ENCODE measurements at regions not wholly inside any gene's neighbourhood (a gene's known extent, or its start where the extent isn't known, plus 50 kb on each side); places are given as distances from the start of the nearest gene placed in this dataset.

DNA sequence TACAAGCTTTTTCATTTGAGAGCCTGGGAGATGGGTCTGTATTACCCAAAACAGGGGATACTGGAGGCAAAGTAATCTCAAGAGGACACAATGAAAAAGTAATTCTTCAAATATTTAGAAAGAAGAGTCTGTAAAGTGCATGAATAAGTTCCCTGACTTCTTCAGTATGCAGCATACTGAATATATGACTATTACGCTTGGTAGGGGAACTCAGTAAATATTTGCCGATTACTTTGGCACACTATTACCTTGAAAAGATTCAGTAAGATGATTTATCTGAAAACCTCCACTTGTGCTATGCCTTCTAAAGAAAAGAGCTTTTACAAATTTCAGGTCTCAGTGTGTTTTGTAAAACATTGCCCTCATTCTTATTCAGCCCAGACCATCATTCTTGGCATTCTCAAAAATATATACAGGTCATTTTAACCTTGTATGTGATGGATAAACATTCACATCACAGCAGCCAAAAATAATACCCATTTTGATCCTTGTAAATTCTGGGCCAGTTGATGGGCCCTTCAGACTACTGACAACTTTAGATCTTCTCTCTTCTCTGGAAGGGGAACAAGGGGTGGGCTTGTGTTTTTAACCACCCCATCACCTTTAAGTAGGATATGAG lies 125.9 kb downstream of the EDN1 start:
- H3K4me3 Mint-ChIP-seq, result no peak overlapping the region
- DNase-seq (no peak), ATAC-seq (no peak)
- POLR2A ChIA-PET, result no interaction called here
- peaks cover 0 to 5% (median under 1%) of the 10 kb centered on the region in 5 donors for H3K27me3 Mint-ChIP-seq
- no peak overlapping the region for H3K27ac Mint-ChIP-seq
- H3K9me3 Mint-ChIP-seq, result peaks cover 0 to 12% (median 5%) of the 10 kb centered on the region in 9 donors
- H3K4me1 Mint-ChIP-seq, result no peaks in the 10 kb centered on the region
- no peaks in the 10 kb centered on the region for H3K36me3 Mint-ChIP-seq

DNA sequence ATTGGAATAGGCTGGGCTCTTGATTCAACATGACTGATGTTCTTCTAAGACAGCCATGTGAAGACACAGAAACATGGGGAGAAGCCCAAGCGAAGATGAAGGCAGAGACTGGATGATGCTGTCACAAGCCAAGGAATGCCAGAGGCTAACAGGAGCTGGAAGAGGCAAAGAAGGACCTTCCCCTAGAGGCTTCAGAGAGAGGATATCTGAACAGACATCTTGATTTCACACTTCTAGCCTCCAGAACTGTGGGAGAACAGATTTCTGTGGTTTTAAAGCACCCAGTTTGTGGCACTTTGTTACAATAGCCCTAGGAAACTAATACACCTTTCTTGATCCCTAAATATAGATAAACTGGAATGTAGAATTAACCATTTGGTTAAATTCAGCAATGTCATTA lies 127.0 kb downstream of the EDN1 start:
- Mint-ChIP-seq H3K4me1 (no peaks in the 10 kb centered on the region), H3K27ac (no peak overlapping the region), H3K4me3 (no peak overlapping the region), H3K36me3 (no peaks in the 10 kb centered on the region), H3K9me3 (peaks cover 0 to 12% (median 5%) of the 10 kb centered on the region in 9 donors), H3K27me3 (peaks cover 0 to 3% (median under 1%) of the 10 kb centered on the region in 5 donors)
- ATAC-seq (no peak), DNase-seq (no peak)
- POLR2A ChIA-PET, result no interaction called here

GRCh38 chr6:12418946-12419345 lies 128.8 kb downstream of the EDN1 start:
- ATAC-seq (no peak), DNase-seq (no peak)
- peaks cover 0 to 2% (median 0%) of the 10 kb centered on the region in 5 donors for H3K27me3 Mint-ChIP-seq
- no peak overlapping the region for H3K4me3 Mint-ChIP-seq
- no peaks in the 10 kb centered on the region for H3K4me1 Mint-ChIP-seq
- H3K27ac Mint-ChIP-seq, result no peak overlapping the region
- peaks cover 0 to 12% (median 5%) of the 10 kb centered on the region in 9 donors for H3K9me3 Mint-ChIP-seq
- no peaks in the 10 kb centered on the region for H3K36me3 Mint-ChIP-seq
- POLR2A ChIA-PET, result no interaction called here

DNA sequence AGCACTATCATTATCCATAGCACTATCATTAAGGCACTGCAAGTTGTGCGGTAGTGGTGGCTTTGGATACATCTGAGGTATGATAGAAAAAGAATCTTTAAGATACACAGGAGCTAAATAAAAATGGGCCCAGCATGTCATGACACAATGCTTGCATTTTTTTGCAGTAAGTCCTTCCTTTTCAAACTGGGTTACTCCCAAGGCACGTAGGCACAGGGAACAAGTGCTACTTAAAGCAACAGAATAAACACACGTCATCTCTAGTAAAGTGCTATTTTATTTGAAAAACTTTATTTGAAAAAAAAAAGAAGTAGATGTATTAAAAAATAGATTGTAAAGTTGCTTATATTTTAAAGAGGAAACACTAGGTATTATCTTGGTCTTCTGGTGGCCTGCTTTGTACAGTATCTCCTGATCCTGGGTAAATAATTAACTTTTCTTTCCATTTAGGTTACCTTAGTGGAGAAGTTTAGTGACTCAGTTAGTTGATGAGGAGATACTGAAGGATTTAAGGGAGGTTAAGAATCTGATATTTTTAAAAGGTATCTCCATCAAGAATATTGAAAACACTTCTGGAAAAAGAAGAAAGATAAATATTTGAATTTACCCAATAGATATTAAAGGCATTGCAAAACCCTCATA lies 129.6 kb downstream of the EDN1 start:
- H3K4me1 Mint-ChIP-seq, result no peaks in the 10 kb centered on the region
- peaks cover 0 to 2% (median 0%) of the 10 kb centered on the region in 5 donors for H3K27me3 Mint-ChIP-seq
- no peak overlapping the region for H3K27ac Mint-ChIP-seq
- ATAC-seq (no peak), DNase-seq (no peak)
- POLR2A ChIA-PET, result no interaction called here
- peaks cover 0 to 12% (median 5%) of the 10 kb centered on the region in 9 donors for H3K9me3 Mint-ChIP-seq
- H3K4me3 Mint-ChIP-seq, result no peak overlapping the region
- no peaks in the 10 kb centered on the region for H3K36me3 Mint-ChIP-seq

GRCh38 chr6:12420626-12421025 lies 130.5 kb downstream of the EDN1 start:
- POLR2A ChIA-PET, result no interaction called here

DNA sequence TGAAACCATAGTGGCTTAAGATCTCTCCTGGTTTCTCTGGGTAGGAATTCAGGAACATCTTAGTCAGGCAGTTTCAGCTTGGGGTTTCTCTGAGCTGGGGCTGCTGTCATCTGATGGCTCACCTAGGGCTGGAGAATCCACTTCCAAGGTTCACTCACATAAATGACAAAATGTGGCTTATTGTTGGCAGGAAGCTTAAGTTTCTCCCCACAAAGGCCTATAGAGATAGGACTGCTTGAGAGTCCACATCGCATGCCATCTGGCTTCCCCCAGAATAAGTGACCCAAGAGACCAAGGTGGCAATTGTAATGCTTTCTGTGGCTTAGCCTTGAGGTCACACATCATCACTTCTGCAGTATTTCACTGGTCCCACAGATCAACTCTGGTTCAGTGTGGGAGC lies 131.4 kb downstream of the EDN1 start:
- H3K36me3 Mint-ChIP-seq, result no peaks in the 10 kb centered on the region
- POLR2A ChIA-PET, result no interaction called here
- H3K27me3 Mint-ChIP-seq, result peaks cover 0 to 4% (median 0%) of the 10 kb centered on the region in 5 donors
- H3K4me1 Mint-ChIP-seq, result no peaks in the 10 kb centered on the region
- H3K27ac Mint-ChIP-seq, result no peak overlapping the region
- peaks cover 0 to 12% (median 5%) of the 10 kb centered on the region in 9 donors for H3K9me3 Mint-ChIP-seq
- DNase-seq (no peak), ATAC-seq (no peak)
- H3K4me3 Mint-ChIP-seq, result no peak overlapping the region

More at GRCh38 chr6:12420626-12421025, 130.5 kb downstream of the EDN1 start:
- peaks cover 0 to 12% (median 5%) of the 10 kb centered on the region in 9 donors for H3K9me3 Mint-ChIP-seq
- DNase-seq (no peak), ATAC-seq (no peak)
- peaks cover 0 to 2% (median 0%) of the 10 kb centered on the region in 5 donors for H3K27me3 Mint-ChIP-seq
- no peak overlapping the region for H3K4me3 Mint-ChIP-seq
- H3K36me3 Mint-ChIP-seq, result no peaks in the 10 kb centered on the region
- H3K4me1 Mint-ChIP-seq, result no peaks in the 10 kb centered on the region
- H3K27ac Mint-ChIP-seq, result no peak overlapping the region

DNA sequence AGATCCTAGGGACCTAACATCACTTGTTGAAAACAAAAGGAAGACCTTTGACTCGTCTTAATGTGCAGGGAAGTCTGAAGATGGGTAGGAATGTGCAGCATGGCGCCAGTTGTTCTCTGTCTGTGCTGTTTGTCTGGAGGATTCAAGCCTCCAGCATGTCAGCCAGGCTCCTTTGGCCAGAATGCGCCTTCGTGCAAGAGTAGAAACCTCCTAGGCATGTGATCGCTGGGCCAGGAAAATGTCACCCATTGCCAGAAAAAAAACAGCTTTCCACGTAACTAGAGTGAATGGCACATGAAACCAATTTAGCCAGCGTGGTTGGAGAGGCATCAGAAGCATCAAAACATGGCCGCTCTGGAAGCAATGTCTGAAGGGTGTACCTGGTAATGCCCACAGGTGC lies 132.7 kb downstream of the EDN1 start:
- H3K36me3 Mint-ChIP-seq, result no peaks in the 10 kb centered on the region
- peaks cover 0 to 12% (median 5%) of the 10 kb centered on the region in 9 donors for H3K9me3 Mint-ChIP-seq
- H3K27ac Mint-ChIP-seq, result no peak overlapping the region
- POLR2A ChIA-PET, result no interaction called here
- no peaks in the 10 kb centered on the region for H3K4me1 Mint-ChIP-seq
- no peak for ATAC-seq
- DNase-seq, result no peak
- peaks cover 0 to 4% (median 0%) of the 10 kb centered on the region in 5 donors for H3K27me3 Mint-ChIP-seq
- H3K4me3 Mint-ChIP-seq, result no peak overlapping the region

DNA sequence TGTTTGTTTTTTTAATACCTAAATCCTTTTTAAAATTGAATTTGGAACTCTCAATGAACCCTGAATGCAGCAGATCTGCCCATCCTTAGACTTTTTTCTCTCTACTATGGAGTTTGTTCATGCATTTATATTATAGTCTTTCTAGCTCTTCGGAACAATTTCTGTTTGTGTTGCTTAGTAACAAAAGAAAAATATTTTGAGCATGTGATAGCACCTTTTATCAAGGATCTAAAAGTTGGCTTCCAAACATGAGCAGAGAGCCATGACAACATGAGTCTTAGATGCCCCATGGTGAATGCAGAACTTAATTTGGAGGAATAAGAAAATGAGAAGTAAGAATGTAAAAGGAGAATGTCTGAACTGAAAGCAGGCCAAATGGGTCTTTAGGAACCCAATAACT lies 133.7 kb downstream of the EDN1 start:
- Mint-ChIP-seq H3K27me3 (peaks cover 0 to 5% (median 1%) of the 10 kb centered on the region in 5 donors), H3K9me3 (peaks cover 0 to 7% (median 2%) of the 10 kb centered on the region in 9 donors), H3K36me3 (no peaks in the 10 kb centered on the region), H3K4me3 (no peak overlapping the region), H3K4me1 (no peaks in the 10 kb centered on the region), H3K27ac (no peak overlapping the region)
- POLR2A ChIA-PET, result no interaction called here
- DNase-seq (no peak), ATAC-seq (no peak)

- no peaks in the 10 kb centered on the region for H3K36me3 Mint-ChIP-seq
- POLR2A ChIA-PET, result no interaction called here
- no peak overlapping the region for H3K4me3 Mint-ChIP-seq
- ATAC-seq (no peak), DNase-seq (no peak)
- H3K27ac Mint-ChIP-seq, result no peak overlapping the region
- no peaks in the 10 kb centered on the region for H3K4me1 Mint-ChIP-seq
- peaks cover 0 to 13% (median 3%) of the 10 kb centered on the region in 5 donors for H3K27me3 Mint-ChIP-seq
- peaks cover 0 to 2% (median 0%) of the 10 kb centered on the region in 9 donors for H3K9me3 Mint-ChIP-seq
Observed at GRCh38 chr6:12426121-12426520, 136.0 kb downstream of the EDN1 start.

DNA sequence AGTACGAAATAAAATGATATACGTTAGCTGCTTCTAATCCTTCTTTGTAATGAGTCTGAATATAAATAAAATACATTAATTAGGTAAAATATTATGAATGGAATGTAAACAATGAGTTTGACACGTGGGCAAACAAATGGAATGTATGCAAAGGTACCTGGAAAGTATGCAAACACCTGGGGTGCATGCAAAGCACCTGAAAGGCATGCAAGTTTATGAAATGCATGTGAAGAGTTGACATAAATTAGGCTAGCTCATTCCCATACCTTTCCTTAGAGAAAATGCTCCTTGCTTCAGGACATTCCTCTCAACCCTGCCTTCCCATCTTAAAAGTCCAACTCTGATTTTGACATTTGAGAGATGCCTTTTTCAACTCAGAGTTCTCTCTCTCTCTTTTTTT lies 140.9 kb downstream of the EDN1 start:
- POLR2A ChIA-PET, result no interaction called here
- Mint-ChIP-seq H3K4me1 (peaks cover 0 to 2% (median 0%) of the 10 kb centered on the region in 4 donors), H3K9me3 (peaks cover 3 to 27% (median 14%) of the 10 kb centered on the region in 9 donors), H3K27ac (no peak overlapping the region), H3K27me3 (peaks cover 0 to 17% (median 2%) of the 10 kb centered on the region in 5 donors), H3K36me3 (peaks cover 0 to 4% (median 0%) of the 10 kb centered on the region in 3 donors), H3K4me3 (no peak overlapping the region)
- no peak for DNase-seq
- ATAC-seq, result no peak

DNA sequence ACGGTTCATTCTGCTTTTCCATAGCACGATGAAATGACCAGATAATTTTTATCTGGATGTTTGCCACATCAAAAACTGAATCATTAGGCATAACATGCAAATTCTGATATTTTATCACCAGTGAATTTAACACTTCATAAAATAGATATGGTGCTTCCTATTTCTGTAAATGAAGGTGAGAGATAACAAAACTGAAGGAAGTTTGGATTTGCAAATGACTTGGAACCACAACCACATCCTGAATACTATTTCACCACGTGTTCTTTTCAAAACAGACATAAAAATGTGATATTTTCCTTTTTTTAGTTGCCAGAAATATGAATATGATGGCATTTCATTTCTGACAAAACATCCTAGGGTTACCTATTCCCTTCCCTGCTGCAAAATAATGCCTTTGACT lies 146.1 kb downstream of the EDN1 start:
- Mint-ChIP-seq H3K4me3 (no peak overlapping the region), H3K36me3 (peaks cover 0 to 4% (median 0%) of the 10 kb centered on the region in 3 donors), H3K9me3 (peaks cover 3 to 31% (median 17%) of the 10 kb centered on the region in 9 donors), H3K4me1 (peaks cover 0 to 4% (median 0%) of the 10 kb centered on the region in 4 donors), H3K27ac (no peak overlapping the region), H3K27me3 (peaks cover 1 to 17% (median 7%) of the 10 kb centered on the region in 5 donors)
- POLR2A ChIA-PET, result no interaction called here
- ATAC-seq (no peak), DNase-seq (no peak)

DNA sequence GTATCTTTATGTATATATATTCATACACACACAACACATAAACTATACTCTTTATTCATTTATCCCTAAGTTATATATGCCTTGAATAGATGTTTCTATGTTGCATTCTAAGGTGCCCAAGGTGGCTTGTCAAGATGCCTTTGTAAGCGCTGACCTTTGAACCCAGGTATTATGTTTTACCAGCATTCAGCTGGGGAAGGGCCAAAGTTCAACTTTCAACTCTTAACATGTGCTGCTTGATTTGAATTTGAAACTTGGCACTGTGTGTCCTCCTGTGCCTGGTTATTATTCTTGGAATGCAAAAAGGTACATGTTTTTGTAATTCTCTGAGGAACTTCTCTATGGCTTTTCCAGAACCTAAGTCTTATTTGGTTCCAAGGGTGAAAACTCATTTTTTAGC lies 146.5 kb downstream of the EDN1 start:
- POLR2A ChIA-PET, result no interaction called here
- peaks cover 0 to 4% (median 0%) of the 10 kb centered on the region in 4 donors for H3K4me1 Mint-ChIP-seq
- H3K36me3 Mint-ChIP-seq, result peaks cover 0 to 4% (median 0%) of the 10 kb centered on the region in 3 donors
- H3K27ac Mint-ChIP-seq, result no peak overlapping the region
- H3K27me3 Mint-ChIP-seq, result peaks cover 1 to 19% (median 9%) of the 10 kb centered on the region in 5 donors
- DNase-seq (no peak), ATAC-seq (no peak)
- no peak overlapping the region for H3K4me3 Mint-ChIP-seq
- peaks cover 3 to 31% (median 17%) of the 10 kb centered on the region in 9 donors for H3K9me3 Mint-ChIP-seq

- Mint-ChIP-seq H3K36me3 (no peaks in the 10 kb centered on the region), H3K4me1 (peaks cover 0 to 4% (median 0%) of the 10 kb centered on the region in 4 donors), H3K9me3 (peaks cover 0 to 14% (median 5%) of the 10 kb centered on the region in 9 donors), H3K4me3 (no peak overlapping the region), H3K27ac (no peak overlapping the region), H3K27me3 (peaks cover 4 to 27% (median 13%) of the 10 kb centered on the region in 5 donors)
- POLR2A ChIA-PET, result no interaction called here
- DNase-seq (no peak), ATAC-seq (no peak)
Observed at GRCh38 chr6:12439296-12439695, 149.1 kb downstream of the EDN1 start.
